Cardiac fibroblast (primary cell): ENCODE measurements at regions not wholly inside any gene's neighbourhood (a gene's known extent, or its start where the extent isn't known, plus 50 kb on each side); places are given as distances from the start of the nearest gene placed in this dataset.
"Not testable (repeated sequence)": the region's sequence is repeated elsewhere in the genome, so short reads cannot be mapped to it uniquely, and the experiment has no call there.

ENCODE experiments used
- DNase-seq, 2 donors: peaks; one replicate each; pipeline versions ENCODE4 v3.0.0 to v3.0.0-alpha.2; 2010; ENCODE audit warnings: low read depth in 2 of 2
- H3K4me3 ChIP-seq, 2 donors: replicated peaks in 1 of 2; 1 replicate in 1 of 2; 2 replicates in 1 of 2; pipeline ENCODE4 v1.5.1; 2011; ENCODE audit warnings: low read depth in 2 of 2, low read length in 2 of 2, mild to moderate bottlenecking in 2 of 2, moderate library complexity in 1 of 2
- CTCF ChIP-seq: IDR thresholded peaks from one replicate; pipeline ENCODE4 v1.5.1; 2011; ENCODE audit warnings: low read depth, mild to moderate bottlenecking, low read length, inconsistent platforms

GRCh38 chr2:109692013-109692743 is 78.0 kb downstream of the SOWAHC start:
- TF ChIP-seq CTCF = no peak
- DNase-seq = no peak
- H3K4me3 ChIP-seq = no peak overlapping the region

GRCh38 chr2:109692831-109693230 is 78.7 kb downstream of the SOWAHC start:
- DNase-seq, H3K4me3 ChIP-seq: not testable (repeated sequence)

GRCh38 chr2:109693292-109693691 is 79.1 kb downstream of the SOWAHC start:
- H3K4me3 ChIP-seq, DNase-seq: not testable (repeated sequence)

- no peak for TF ChIP-seq CTCF
- no peak overlapping the region for H3K4me3 ChIP-seq
- DNase-seq = peak; percentile 19 to 44
These were observed 80.0 kb downstream of the SOWAHC start for GRCh38 chr2:109694190-109694589.

GRCh38 chr2:109695290-109695689 is 81.1 kb downstream of the SOWAHC start:
- no peak for TF ChIP-seq CTCF
- no peak for DNase-seq
- H3K4me3 ChIP-seq = no peak overlapping the region

GRCh38 chr2:109699646-109700045 is 85.5 kb downstream of the SOWAHC start:
- peak in 1 of 2 donors; percentile 43 for DNase-seq
- TF ChIP-seq CTCF = no peak
- no peak overlapping the region for H3K4me3 ChIP-seq

GRCh38 chr2:109700680-109701274 is 86.6 kb downstream of the SOWAHC start:
- no peak overlapping the region for H3K4me3 ChIP-seq
- TF ChIP-seq CTCF = no peak
- DNase-seq = no peak

GRCh38 chr2:109701362-109701761 is 87.2 kb downstream of the SOWAHC start:
- no peak for DNase-seq
- no peak for TF ChIP-seq CTCF
- H3K4me3 ChIP-seq = no peak overlapping the region
